Glomerular visceral epithelial cell (primary cell): ENCODE measurements at regions not wholly inside any gene's neighbourhood (a gene's known extent, or its start where the extent isn't known, plus 50 kb on each side); places are given as distances from the start of the nearest gene placed in this dataset.
A peak's percentile ranks its signal among the peaks of the same experiment; 100 is the strongest.

Source experiments
- DNase-seq: peaks from one replicate; pipeline ENCODE4 v3.0.0-alpha.2; 2016; ENCODE audit errors: extremely low spot score

- no peak for DNase-seq
Observed at GRCh38 chr20:21577551-21577950, 63.7 kb upstream of the NKX2-2 start.

GRCh38 chr20:21575981-21576740 lies 62.3 kb upstream of the NKX2-2 start:
- DNase-seq = no peak

- no peak for DNase-seq
Observed at GRCh38 chr20:21575167-21575566, 61.3 kb upstream of the NKX2-2 start.

- no peak for DNase-seq
Observed at GRCh38 chr20:21574443-21574842, 60.6 kb upstream of the NKX2-2 start.

- DNase-seq = no peak
Observed at GRCh38 chr20:21573259-21573658, 59.4 kb upstream of the NKX2-2 start.

- DNase-seq = peak; percentile 12
Observed at GRCh38 chr20:21571841-21572690, 58.2 kb upstream of the NKX2-2 start.

GRCh38 chr20:21570285-21570992 lies 56.6 kb upstream of the NKX2-2 start:
- DNase-seq = no peak

GRCh38 chr20:21569586-21569985 lies 55.7 kb upstream of the NKX2-2 start:
- no peak for DNase-seq

GRCh38 chr20:21564127-21564773 lies 50.4 kb upstream of the NKX2-2 start:
- DNase-seq = peak; percentile 42
